Neural cell (in vitro differentiated cells): ENCODE measurements at regions not wholly inside any gene's neighbourhood (a gene's known extent, or its start where the extent isn't known, plus 50 kb on each side); places are given as distances from the start of the nearest gene placed in this dataset.

Source experiments
- EP300 ChIP-seq: fragments of 450-650 bp; conservative IDR thresholded peaks from 2 replicates; pipeline ENCODE4 v1.6.1; 2014; ENCODE audit warnings: antibody characterized with exemption, mild to moderate bottlenecking, moderate library complexity; ENCODE audit not compliant: poor library complexity, severe bottlenecking
- EZH2 ChIP-seq: fragments of 200-600, 300-800 bp; shearing (Covaris generic), sonication (generic); IDR thresholded peaks from 2 replicates; pipeline ENCODE4 v1.6.1; 2014; ENCODE audit warnings: antibody characterized with exemption, low read length, borderline replicate concordance, mild to moderate bottlenecking; ENCODE audit not compliant: insufficient read depth, poor library complexity, severe bottlenecking
- MXI1 ChIP-seq: fragments of 450-650 bp; conservative IDR thresholded peaks from 2 replicates; pipeline ENCODE4 v1.6.1; 2014; ENCODE audit warnings: antibody characterized with exemption, mild to moderate bottlenecking; ENCODE audit not compliant: poor library complexity, severe bottlenecking
- POLR2AphosphoS5 ChIP-seq: IDR thresholded peaks from 2 replicates; pipeline ENCODE4 v1.6.1; 2012
- RAD21 ChIP-seq: fragments of 450-650 bp; conservative IDR thresholded peaks from 2 replicates; pipeline ENCODE4 v1.6.1; 2014; ENCODE audit warnings: antibody characterized with exemption, mild to moderate bottlenecking, moderate library complexity
- SMC3 ChIP-seq: fragments of 450-650 bp; conservative IDR thresholded peaks from 2 replicates; pipeline ENCODE4 v1.6.1; 2014; ENCODE audit warnings: antibody characterized with exemption, mild to moderate bottlenecking, moderate library complexity; ENCODE audit not compliant: poor library complexity
- TAF1 ChIP-seq: IDR thresholded peaks from 2 replicates; pipeline ENCODE4 v1.6.1; 2012; ENCODE audit warnings: low read depth
- TF ChIP-seq, protein P1 (sequence below): fragments of 450-650 bp; IDR thresholded peaks from 2 replicates; pipeline ENCODE4 v1.5.1; 2014; ENCODE audit warnings: antibody characterized with exemption, mild to moderate bottlenecking, moderate library complexity; ENCODE audit not compliant: poor library complexity, severe bottlenecking
- TF ChIP-seq, protein P2 (sequence below): IDR thresholded peaks from 2 replicates; pipeline ENCODE4 v1.6.1; 2012; ENCODE audit warnings: borderline replicate concordance

DNA sequence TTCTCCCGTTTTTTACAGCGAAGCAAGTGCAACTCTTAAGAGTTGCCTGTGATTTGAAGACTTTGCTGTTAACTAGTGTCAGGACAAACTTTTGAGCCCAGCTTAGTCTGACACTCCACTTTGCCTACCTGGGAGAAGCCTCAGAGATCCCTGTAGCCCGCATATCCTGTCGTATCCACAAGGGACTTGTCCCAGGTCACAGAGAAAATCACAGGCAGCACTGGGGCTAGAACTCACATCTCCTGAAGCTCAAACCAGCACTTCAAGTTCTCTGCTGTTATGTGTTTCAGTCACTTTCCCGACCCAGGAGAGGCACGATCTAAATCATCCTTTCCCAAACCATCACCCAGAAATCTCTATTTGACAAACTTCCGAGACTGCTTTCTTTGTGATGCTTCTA, 584.5 kb downstream of the ACTL7B start:
- TF ChIP-seq, protein P1, sequence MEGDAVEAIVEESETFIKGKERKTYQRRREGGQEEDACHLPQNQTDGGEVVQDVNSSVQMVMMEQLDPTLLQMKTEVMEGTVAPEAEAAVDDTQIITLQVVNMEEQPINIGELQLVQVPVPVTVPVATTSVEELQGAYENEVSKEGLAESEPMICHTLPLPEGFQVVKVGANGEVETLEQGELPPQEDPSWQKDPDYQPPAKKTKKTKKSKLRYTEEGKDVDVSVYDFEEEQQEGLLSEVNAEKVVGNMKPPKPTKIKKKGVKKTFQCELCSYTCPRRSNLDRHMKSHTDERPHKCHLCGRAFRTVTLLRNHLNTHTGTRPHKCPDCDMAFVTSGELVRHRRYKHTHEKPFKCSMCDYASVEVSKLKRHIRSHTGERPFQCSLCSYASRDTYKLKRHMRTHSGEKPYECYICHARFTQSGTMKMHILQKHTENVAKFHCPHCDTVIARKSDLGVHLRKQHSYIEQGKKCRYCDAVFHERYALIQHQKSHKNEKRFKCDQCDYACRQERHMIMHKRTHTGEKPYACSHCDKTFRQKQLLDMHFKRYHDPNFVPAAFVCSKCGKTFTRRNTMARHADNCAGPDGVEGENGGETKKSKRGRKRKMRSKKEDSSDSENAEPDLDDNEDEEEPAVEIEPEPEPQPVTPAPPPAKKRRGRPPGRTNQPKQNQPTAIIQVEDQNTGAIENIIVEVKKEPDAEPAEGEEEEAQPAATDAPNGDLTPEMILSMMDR, result no peak
- TF ChIP-seq EP300, result no peak
- TF ChIP-seq, protein P2, sequence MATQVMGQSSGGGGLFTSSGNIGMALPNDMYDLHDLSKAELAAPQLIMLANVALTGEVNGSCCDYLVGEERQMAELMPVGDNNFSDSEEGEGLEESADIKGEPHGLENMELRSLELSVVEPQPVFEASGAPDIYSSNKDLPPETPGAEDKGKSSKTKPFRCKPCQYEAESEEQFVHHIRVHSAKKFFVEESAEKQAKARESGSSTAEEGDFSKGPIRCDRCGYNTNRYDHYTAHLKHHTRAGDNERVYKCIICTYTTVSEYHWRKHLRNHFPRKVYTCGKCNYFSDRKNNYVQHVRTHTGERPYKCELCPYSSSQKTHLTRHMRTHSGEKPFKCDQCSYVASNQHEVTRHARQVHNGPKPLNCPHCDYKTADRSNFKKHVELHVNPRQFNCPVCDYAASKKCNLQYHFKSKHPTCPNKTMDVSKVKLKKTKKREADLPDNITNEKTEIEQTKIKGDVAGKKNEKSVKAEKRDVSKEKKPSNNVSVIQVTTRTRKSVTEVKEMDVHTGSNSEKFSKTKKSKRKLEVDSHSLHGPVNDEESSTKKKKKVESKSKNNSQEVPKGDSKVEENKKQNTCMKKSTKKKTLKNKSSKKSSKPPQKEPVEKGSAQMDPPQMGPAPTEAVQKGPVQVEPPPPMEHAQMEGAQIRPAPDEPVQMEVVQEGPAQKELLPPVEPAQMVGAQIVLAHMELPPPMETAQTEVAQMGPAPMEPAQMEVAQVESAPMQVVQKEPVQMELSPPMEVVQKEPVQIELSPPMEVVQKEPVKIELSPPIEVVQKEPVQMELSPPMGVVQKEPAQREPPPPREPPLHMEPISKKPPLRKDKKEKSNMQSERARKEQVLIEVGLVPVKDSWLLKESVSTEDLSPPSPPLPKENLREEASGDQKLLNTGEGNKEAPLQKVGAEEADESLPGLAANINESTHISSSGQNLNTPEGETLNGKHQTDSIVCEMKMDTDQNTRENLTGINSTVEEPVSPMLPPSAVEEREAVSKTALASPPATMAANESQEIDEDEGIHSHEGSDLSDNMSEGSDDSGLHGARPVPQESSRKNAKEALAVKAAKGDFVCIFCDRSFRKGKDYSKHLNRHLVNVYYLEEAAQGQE, result no peak
- no peak for TF ChIP-seq RAD21
- TF ChIP-seq POLR2AphosphoS5, result no peak
- TF ChIP-seq EZH2, result no peak
- no peak for TF ChIP-seq TAF1
- no peak for TF ChIP-seq MXI1
- TF ChIP-seq SMC3, result no peak
